K562 (cell line): ENCODE measurements at regions not wholly inside any gene's neighbourhood (a gene's known extent, or its start where the extent isn't known, plus 50 kb on each side); places are given as distances from the start of the nearest gene placed in this dataset.

Source experiments
- ATAC-seq: fragments of 200-7000 bp; cut with Tn5 transposase; 3 replicates; pipeline ENCODE4 v1.9.1; 2020; ENCODE audit warnings: moderate library complexity
- BruUV-seq: library from RNA; stranded (reverse); fragments of 400-500 nt; replicated peaks from 2 replicates; lab custom pipeline; 2021; lab: Mats Ljungman, UMichigan
- CTCF ChIA-PET: fragments of 300-600 bp; formaldehyde crosslinking; extraction: SDS; loops from one replicate; lab custom pipeline; 2021; ENCODE audit warnings: low intra/inter-chr PET ratio; lab: Yijun Ruan, JAX
- POLR2A ChIA-PET: fragments of 300-600, 350-650 bp; sonication (Branson Sonifier 250); formaldehyde crosslinking; extraction: SDS; loops from one replicate; lab custom pipeline; 2021; ENCODE audit warnings: antibody characterized with exemption, inconsistent platforms; lab: Yijun Ruan, JAX
- DNase-seq, 4 experiments: peaks; one replicate each; pipeline versions ENCODE4 v3.0.0 to v3.0.0-alpha.2; 2011 to 2018; ENCODE audit warnings: low spot score in 3 of 4, mixed read lengths in 3 of 4; ENCODE audit errors: extremely low read depth in 1 of 4
- FAIRE-seq: peaks from 2 replicates; lab custom pipeline; 2011; peaks lifted over from hg19 to GRCh38; lab: Jason Lieb, UNC
- H2AFZ ChIP-seq: 2 replicates; pipeline ENCODE4 v1.6.0; 2011; ENCODE audit warnings: low read depth, low read length, control low read depth, inconsistent platforms
- H3K27ac ChIP-seq: fragments of 200-600 bp; 3 replicates; pipeline ENCODE4 v1.8.0; 2011; ENCODE audit warnings: low read depth, mild to moderate bottlenecking, control low read depth, inconsistent platforms, low read length, moderate library complexity, mixed read lengths; ENCODE audit errors: extremely low read depth
- H3K27me3 ChIP-seq, 2 experiments: fragments of 300-600 bp in 1 of 2; 2 replicates in 1 of 2; 3 replicates in 1 of 2; pipeline versions ENCODE4 v1.6.0 to v1.8.0; 2011; ENCODE audit warnings: inconsistent platforms in 2 of 2, low read length in 2 of 2, mild to moderate bottlenecking in 1 of 2, mixed read lengths in 1 of 2, moderate library complexity in 1 of 2; ENCODE audit not compliant: control insufficient read depth in 2 of 2, insufficient read depth in 2 of 2
- H3K36me3 ChIP-seq: fragments of 300-600 bp; 3 replicates; pipeline ENCODE4 v1.8.0; 2011; ENCODE audit warnings: mild to moderate bottlenecking, low read length, inconsistent platforms; ENCODE audit not compliant: control insufficient read depth, insufficient read depth
- H3K4me1 ChIP-seq, 2 experiments: fragments of 200-600 bp in 1 of 2; replicated peaks in 1 of 2; 2 replicates in 1 of 2; 3 replicates in 1 of 2; pipeline versions ENCODE4 v1.5.1 to v1.8.0; 2011; ENCODE audit warnings: inconsistent platforms in 2 of 2, low read length in 2 of 2, mild to moderate bottlenecking in 1 of 2, mixed read lengths in 1 of 2, moderate library complexity in 1 of 2; ENCODE audit not compliant: control insufficient read depth in 2 of 2, insufficient read depth in 2 of 2
- H3K4me2 ChIP-seq: 2 replicates; pipeline ENCODE4 v1.6.1; 2011; ENCODE audit warnings: low read length, control low read depth, inconsistent platforms, mixed read lengths; ENCODE audit not compliant: insufficient read depth
- H3K4me3 ChIP-seq: fragments of 200-600 bp; sonication (generic), shearing (Covaris generic); 2 replicates; pipeline ENCODE4 v1.5.1; 2016; ENCODE audit warnings: control low read depth, inconsistent platforms
- H3K79me2 ChIP-seq: fragments of 200-600 bp; 3 replicates; pipeline ENCODE4 v1.8.0; 2011; ENCODE audit warnings: low read length, inconsistent platforms; ENCODE audit not compliant: control insufficient read depth, insufficient read depth
- H3K9ac ChIP-seq, 2 experiments: 2 replicates each; pipeline versions ENCODE4 v1.6.0 to v1.6.1; 2011; ENCODE audit warnings: low read depth in 2 of 2, low read length in 2 of 2, control low read depth in 1 of 2, inconsistent platforms in 1 of 2, mild to moderate bottlenecking in 1 of 2, mixed read lengths in 1 of 2; ENCODE audit not compliant: insufficient read depth in 1 of 2
- H3K9me1 ChIP-seq: one replicate; pipeline ENCODE4 v1.6.0; 2011; ENCODE audit warnings: inconsistent platforms, mild to moderate bottlenecking, low read length, moderate library complexity; ENCODE audit not compliant: control insufficient read depth, insufficient read depth
- H3K9me3 ChIP-seq: replicated peaks from 2 replicates; pipeline ENCODE4 v1.5.1; 2011; ENCODE audit warnings: low read depth, low read length, inconsistent platforms; ENCODE audit not compliant: control insufficient read depth, insufficient read depth
- H4K20me1 ChIP-seq: replicated peaks from 2 replicates; pipeline ENCODE4 v1.6.1; 2011; ENCODE audit warnings: low read length, inconsistent platforms, mixed read lengths; ENCODE audit not compliant: control insufficient read depth, insufficient read depth
- HMGXB4 ChIP-seq: sonication (generic); formaldehyde crosslinking; IDR thresholded peaks from 2 replicates; pipeline ENCODE4 v1.8.1; 2023; ENCODE audit warnings: mild to moderate bottlenecking, missing genetic modification reagents
- MCM2 ChIP-seq: fragments of 450-650 bp; IDR thresholded peaks from 2 replicates; pipeline ENCODE4 v1.6.1; 2017; ENCODE audit warnings: low read depth, mild to moderate bottlenecking
- TFE3 ChIP-seq: fragments of 450-650 bp; formaldehyde crosslinking; IDR thresholded peaks from 2 replicates; pipeline ENCODE4 v1.4.0; 2020; ENCODE audit warnings: mild to moderate bottlenecking, mixed read lengths
- ZNF263 ChIP-seq: sonication (generic); formaldehyde crosslinking; IDR thresholded peaks from 2 replicates; pipeline ENCODE4 v1.8.0; 2022; ENCODE audit warnings: mild to moderate bottlenecking, missing genetic modification reagents, borderline replicate concordance
- WGBS: fragments of 100-300 bp; shearing (Covaris generic); methylation state at CpG from one replicate; pipeline ENCODE4 v1.1.6; 2016; ENCODE audit warnings: low coverage, mixed read lengths; ENCODE audit not compliant: insufficient coverage; ENCODE audit errors: missing lambda C conversion rate; 5-methylcytosine and 5-hydroxymethylcytosine counted together
- in situ Hi-C: fragments of 300-500 bp; cut with MboI; formaldehyde crosslinking; loops from 4 replicates; pipeline ENCODE4 v1.15.0; 2018; ENCODE audit warnings: inconsistent platforms, mixed read lengths
- intact Hi-C: fragments of 100-400 bp; cut with micrococcal nuclease; formaldehyde crosslinking; loops from 2 replicates; pipeline ENCODE4 v1.14.2; 2022

- no peaks in the 10 kb centered on the region for H4K20me1 ChIP-seq
- CTCF ChIA-PET: no interaction called here
- TF ChIP-seq HMGXB4 (CRISPR knock-in tag): no peak
- no peak for TF ChIP-seq ZNF263 (CRISPR knock-in tag)
- DNase-seq: no peak
- H3K9me3 ChIP-seq: no peaks in the 10 kb centered on the region
- POLR2A ChIA-PET: no interaction called here
- no peak for ATAC-seq
- no peak overlapping the region for H3K4me2 ChIP-seq
- no peak overlapping the region for H2AFZ ChIP-seq
- H3K79me2 ChIP-seq: no peaks in the 10 kb centered on the region
- no peaks in the 10 kb centered on the region for H3K4me1 ChIP-seq
- BruUV-seq: no TSS peak
- H3K27ac ChIP-seq: no peak overlapping the region
- no peak overlapping the region for H3K9ac ChIP-seq
- intact Hi-C loops: no loop called here
- WGBS: 0% methylated on average over 1 of the region's 4 CpGs
- FAIRE-seq: no peak
- no peaks in the 10 kb centered on the region for H3K36me3 ChIP-seq
- no peak overlapping the region for H3K4me3 ChIP-seq
- in situ Hi-C loops: no loop called here
- no peaks in the 10 kb centered on the region for H3K9me1 ChIP-seq
- H3K27me3 ChIP-seq: no peaks in the 10 kb centered on the region
Measured at GRCh38 chr6:92125681-92126080, 1293.7 kb downstream of the EPHA7 start.

- no TSS peak for BruUV-seq
- no peaks in the 10 kb centered on the region for H3K9me1 ChIP-seq
- WGBS: 1% methylated on average over 7 of the region's 7 CpGs
- H3K9ac ChIP-seq: no peak overlapping the region
- H3K4me1 ChIP-seq: no peaks in the 10 kb centered on the region
- intact Hi-C loops: no loop called here
- no peak for TF ChIP-seq TFE3 (CRISPR knock-in tag)
- no peak for TF ChIP-seq MCM2
- TF ChIP-seq, all 486 proteins: peak for 0
- Histone ChIP-seq H3K9me3 (no peaks in the 10 kb centered on the region), H3K36me3 (no peaks in the 10 kb centered on the region), H3K27ac (no peak overlapping the region), H3K79me2 (no peaks in the 10 kb centered on the region), H3K4me2 (no peak overlapping the region), H4K20me1 (no peaks in the 10 kb centered on the region), H2AFZ (no peak overlapping the region), H3K4me3 (no peak overlapping the region), H3K27me3 (no peaks in the 10 kb centered on the region)
- in situ Hi-C loops: no loop called here
- ChIA-PET POLR2A (no interaction called here), CTCF (no interaction called here)
- FAIRE-seq (no peak), DNase-seq (no peak), ATAC-seq (no peak)
Measured at GRCh38 chr6:92124200-92124651, 1295.1 kb downstream of the EPHA7 start.
